ENCODE measurements at regions not wholly inside any gene's neighbourhood (a gene's known extent, or its start where the extent isn't known, plus 50 kb on each side); places are given as distances from the start of the nearest gene placed in this dataset.

DNA sequence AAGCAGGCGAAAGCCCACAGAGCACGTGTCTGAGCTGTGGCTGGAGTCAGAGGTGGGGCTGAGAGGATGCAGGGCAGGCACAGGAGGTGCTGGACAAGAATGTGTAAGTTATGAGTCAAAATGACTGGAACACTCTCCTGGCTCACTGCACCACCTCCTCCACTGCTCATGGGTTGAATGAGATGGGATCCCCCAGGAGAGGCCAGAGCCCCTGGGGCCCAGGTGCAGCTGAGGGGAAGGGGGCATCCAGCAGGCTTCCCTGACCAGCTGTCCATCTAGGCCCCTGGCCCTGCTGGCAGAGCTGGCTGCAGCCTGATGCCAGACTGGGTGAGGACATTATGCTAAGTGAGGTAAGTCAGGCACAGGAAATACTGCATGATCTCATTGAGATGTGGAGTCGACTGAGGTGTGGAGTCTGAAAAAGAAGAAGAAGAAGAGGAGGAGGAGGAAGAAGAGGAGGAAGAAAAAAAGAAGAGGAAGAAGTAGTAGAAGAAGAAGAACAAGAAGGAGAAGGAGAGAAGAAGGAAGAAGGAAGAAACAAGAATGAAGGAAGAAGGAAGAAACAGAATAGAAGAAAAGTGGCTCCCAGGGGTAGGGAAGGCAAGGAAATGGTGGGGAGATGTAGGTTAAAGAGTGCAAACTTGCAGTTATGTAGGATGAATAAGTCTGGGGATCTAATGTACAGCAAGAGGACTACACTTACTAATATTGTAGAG, 747.4 kb downstream of the UQCRFS1 start:
- TF ChIP-seq, protein P1, sequence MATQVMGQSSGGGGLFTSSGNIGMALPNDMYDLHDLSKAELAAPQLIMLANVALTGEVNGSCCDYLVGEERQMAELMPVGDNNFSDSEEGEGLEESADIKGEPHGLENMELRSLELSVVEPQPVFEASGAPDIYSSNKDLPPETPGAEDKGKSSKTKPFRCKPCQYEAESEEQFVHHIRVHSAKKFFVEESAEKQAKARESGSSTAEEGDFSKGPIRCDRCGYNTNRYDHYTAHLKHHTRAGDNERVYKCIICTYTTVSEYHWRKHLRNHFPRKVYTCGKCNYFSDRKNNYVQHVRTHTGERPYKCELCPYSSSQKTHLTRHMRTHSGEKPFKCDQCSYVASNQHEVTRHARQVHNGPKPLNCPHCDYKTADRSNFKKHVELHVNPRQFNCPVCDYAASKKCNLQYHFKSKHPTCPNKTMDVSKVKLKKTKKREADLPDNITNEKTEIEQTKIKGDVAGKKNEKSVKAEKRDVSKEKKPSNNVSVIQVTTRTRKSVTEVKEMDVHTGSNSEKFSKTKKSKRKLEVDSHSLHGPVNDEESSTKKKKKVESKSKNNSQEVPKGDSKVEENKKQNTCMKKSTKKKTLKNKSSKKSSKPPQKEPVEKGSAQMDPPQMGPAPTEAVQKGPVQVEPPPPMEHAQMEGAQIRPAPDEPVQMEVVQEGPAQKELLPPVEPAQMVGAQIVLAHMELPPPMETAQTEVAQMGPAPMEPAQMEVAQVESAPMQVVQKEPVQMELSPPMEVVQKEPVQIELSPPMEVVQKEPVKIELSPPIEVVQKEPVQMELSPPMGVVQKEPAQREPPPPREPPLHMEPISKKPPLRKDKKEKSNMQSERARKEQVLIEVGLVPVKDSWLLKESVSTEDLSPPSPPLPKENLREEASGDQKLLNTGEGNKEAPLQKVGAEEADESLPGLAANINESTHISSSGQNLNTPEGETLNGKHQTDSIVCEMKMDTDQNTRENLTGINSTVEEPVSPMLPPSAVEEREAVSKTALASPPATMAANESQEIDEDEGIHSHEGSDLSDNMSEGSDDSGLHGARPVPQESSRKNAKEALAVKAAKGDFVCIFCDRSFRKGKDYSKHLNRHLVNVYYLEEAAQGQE (IDR thresholded peaks at IDR 0.05; ENCODE audit: insufficient replicate concordance, low read depth), result no peak
- TF ChIP-seq POLR2AphosphoS5 (IDR thresholded peaks at IDR 0.05; ENCODE audit: low read depth) (no peak), SPI1 (IDR thresholded peaks at IDR 0.05; ENCODE audit: borderline replicate concordance, low read depth) (no peak), GABPA (IDR thresholded peaks at IDR 0.05; ENCODE audit: low read depth) (no peak)
- TF ChIP-seq, protein P2, sequence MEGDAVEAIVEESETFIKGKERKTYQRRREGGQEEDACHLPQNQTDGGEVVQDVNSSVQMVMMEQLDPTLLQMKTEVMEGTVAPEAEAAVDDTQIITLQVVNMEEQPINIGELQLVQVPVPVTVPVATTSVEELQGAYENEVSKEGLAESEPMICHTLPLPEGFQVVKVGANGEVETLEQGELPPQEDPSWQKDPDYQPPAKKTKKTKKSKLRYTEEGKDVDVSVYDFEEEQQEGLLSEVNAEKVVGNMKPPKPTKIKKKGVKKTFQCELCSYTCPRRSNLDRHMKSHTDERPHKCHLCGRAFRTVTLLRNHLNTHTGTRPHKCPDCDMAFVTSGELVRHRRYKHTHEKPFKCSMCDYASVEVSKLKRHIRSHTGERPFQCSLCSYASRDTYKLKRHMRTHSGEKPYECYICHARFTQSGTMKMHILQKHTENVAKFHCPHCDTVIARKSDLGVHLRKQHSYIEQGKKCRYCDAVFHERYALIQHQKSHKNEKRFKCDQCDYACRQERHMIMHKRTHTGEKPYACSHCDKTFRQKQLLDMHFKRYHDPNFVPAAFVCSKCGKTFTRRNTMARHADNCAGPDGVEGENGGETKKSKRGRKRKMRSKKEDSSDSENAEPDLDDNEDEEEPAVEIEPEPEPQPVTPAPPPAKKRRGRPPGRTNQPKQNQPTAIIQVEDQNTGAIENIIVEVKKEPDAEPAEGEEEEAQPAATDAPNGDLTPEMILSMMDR (IDR thresholded peaks at IDR 0.05; ENCODE audit: insufficient read depth, low read length), result no peak
- no peak for DNase-seq (ENCODE audit: low read depth in 1 of 2, low spot score in 1 of 2)
- H3K4me3 ChIP-seq (replicated peaks; ENCODE audit: insufficient read depth, low read length), result no peak overlapping the region
- no peak overlapping the region for H3K27ac ChIP-seq (replicated peaks)
- H3K27me3 ChIP-seq (ENCODE audit: insufficient read depth, poor library complexity, severe bottlenecking), result no peaks in the 10 kb centered on the region

DNA sequence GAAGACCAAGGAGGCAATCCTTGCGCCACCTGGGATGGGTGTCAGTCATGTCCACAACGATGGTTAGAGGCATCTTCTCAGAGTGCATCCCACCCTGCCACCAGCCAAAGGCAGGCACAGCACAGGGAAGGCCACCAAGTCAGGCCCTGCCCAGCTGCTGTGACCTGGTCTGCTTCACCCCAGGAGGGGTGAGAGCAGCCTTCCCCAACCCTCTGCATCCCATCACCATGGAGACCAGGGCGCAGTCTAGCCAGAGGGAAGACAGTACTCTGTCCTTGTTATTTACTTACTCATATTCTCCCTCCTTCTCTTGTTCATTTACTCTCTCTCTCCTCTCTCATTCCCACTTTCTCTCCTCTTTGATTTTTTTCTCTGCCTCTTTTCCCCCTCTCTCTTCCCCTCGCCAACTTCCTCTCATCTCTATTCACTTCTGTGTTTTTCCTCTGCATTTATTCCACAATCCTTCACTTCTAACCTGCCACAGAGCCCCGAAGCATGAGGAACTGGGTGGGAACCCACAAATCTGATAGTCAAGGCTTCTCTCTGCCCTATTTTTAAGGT, 749.4 kb downstream of the UQCRFS1 start:
- H3K27ac ChIP-seq (replicated peaks), result no peak overlapping the region
- TF ChIP-seq, protein P1 (IDR thresholded peaks at IDR 0.05; ENCODE audit: insufficient replicate concordance, low read depth), result no peak
- TF ChIP-seq, protein P2 (IDR thresholded peaks at IDR 0.05; ENCODE audit: insufficient read depth, low read length), result no peak
- TF ChIP-seq SPI1 (IDR thresholded peaks at IDR 0.05; ENCODE audit: borderline replicate concordance, low read depth) (no peak), POLR2AphosphoS5 (IDR thresholded peaks at IDR 0.05; ENCODE audit: low read depth) (no peak), GABPA (IDR thresholded peaks at IDR 0.05; ENCODE audit: low read depth) (no peak)
- H3K27me3 ChIP-seq (ENCODE audit: insufficient read depth, poor library complexity, severe bottlenecking), result no peaks in the 10 kb centered on the region
- no peak overlapping the region for H3K4me3 ChIP-seq (replicated peaks; ENCODE audit: insufficient read depth, low read length)
- no peak for DNase-seq (ENCODE audit: low read depth in 1 of 2, low spot score in 1 of 2)

DNA sequence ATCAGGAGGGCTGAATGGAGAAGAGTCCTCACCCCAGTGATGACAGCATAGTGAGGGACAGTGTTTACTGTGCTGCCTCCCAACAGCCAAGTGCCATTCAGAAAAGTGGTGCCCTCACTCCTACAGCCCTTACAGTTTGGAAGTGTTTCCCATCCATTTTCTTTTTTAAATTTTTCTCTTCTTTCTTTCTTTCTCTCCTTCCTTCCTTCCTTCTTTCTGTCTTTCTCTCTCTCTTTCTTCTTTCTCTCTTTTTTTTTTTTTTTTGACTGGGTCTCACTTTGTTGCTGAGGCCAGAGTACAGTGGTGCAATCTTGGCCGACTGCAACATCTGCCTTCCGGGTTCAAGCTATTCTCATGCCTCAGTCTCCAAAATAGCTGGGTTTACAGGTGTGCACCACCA, 755.3 kb downstream of the UQCRFS1 start:
- TF ChIP-seq, protein P2 (IDR thresholded peaks at IDR 0.05; ENCODE audit: insufficient read depth, low read length), result no peak
- TF ChIP-seq SPI1 (IDR thresholded peaks at IDR 0.05; ENCODE audit: borderline replicate concordance, low read depth) (no peak), GABPA (IDR thresholded peaks at IDR 0.05; ENCODE audit: low read depth) (no peak), POLR2AphosphoS5 (IDR thresholded peaks at IDR 0.05; ENCODE audit: low read depth) (no peak)
- TF ChIP-seq, protein P1 (IDR thresholded peaks at IDR 0.05; ENCODE audit: insufficient replicate concordance, low read depth), result no peak
- DNase-seq (ENCODE audit: low read depth in 1 of 2, low spot score in 1 of 2), result no peak
- no peaks in the 10 kb centered on the region for H3K27me3 ChIP-seq (ENCODE audit: insufficient read depth, poor library complexity, severe bottlenecking)
- no peak overlapping the region for H3K27ac ChIP-seq (replicated peaks)
- H3K4me3 ChIP-seq (replicated peaks; ENCODE audit: insufficient read depth, low read length), result no peak overlapping the region
